NCI-H69 (cell line): ENCODE measurements at regions not wholly inside any gene's neighbourhood (a gene's known extent, or its start where the extent isn't known, plus 50 kb on each side); places are given as distances from the start of the nearest gene placed in this dataset.

Source experiments
- DNase-seq: peaks from one replicate; lab custom pipeline; 2025; lab: John Stamatoyannopoulos, UW

GRCh38 chr10:61188691-61189090 is 244.7 kb upstream of the RHOBTB1 start:
- peak; percentile 61 for DNase-seq

GRCh38 chr10:61188101-61188500 is 244.1 kb upstream of the RHOBTB1 start:
- no peak for DNase-seq

GRCh38 chr10:61187601-61188000 is 243.6 kb upstream of the RHOBTB1 start:
- DNase-seq: peak; percentile 41

- DNase-seq: no peak
These were observed 242.4 kb upstream of the RHOBTB1 start for GRCh38 chr10:61186408-61186807.

GRCh38 chr10:61184429-61184828 is 240.4 kb upstream of the RHOBTB1 start:
- DNase-seq: no peak

- DNase-seq: no peak
These were observed 240.0 kb upstream of the RHOBTB1 start for GRCh38 chr10:61183967-61184366.

GRCh38 chr10:61181832-61182231 is 237.8 kb upstream of the RHOBTB1 start:
- no peak for DNase-seq

DNA sequence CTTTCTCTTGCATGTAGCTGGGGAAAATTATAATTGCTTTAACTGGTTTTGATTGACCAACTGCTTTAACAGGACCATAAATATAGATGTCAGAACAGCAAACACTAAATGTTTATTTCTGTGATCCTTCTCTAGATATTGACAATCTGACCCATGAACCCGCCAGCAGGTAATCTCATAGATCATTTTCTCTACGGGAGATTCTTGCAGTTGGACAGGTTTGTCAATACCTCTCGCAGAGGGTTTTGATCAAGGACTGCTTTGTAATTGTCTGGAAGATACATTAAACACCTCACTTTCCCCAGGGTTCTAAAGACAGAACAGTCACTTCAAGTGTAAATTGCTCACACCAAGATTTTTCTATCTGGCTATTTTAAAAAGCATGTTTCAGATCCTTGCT is 235.8 kb upstream of the RHOBTB1 start:
- peak; percentile 90 for DNase-seq

DNA sequence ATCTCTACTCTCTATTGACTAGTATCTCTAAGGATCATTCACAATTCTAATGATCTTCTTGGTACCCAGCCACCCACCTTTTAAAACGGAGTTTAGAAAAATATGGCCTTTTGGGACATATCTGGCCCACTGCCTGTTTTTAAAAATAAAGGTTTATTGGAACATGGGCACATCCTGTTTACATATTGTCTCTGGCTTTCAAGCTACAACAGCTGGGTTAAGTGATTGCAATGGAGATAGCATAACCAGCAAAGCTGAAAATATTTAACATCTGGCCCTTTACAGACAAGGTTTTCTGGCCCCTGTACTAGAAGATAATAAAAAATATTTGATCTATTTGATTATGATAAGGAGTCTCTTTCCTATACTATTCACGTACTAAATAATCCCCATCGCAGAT is 232.4 kb upstream of the RHOBTB1 start:
- no peak for DNase-seq

DNA sequence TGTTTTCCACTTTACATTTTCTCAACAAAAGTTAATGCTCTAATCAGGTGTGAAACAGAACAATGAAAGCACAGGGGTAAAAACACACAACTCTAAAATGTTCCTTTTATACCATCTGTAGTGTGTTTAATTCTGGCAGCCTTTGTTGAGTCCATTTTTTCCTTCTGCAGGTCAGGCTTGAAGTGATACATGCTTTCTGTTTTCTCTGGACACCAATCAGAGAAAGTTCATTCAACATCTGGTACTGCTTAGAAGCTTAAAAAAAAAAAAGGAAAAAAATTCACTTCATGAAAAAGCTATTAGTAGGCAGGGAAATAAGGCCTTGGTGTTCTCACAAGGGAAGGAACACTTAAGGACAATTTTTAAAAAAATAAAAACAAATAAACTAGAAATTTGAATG is 231.3 kb upstream of the RHOBTB1 start:
- no peak for DNase-seq

GRCh38 chr10:61173450-61173849 is 229.5 kb upstream of the RHOBTB1 start:
- no peak for DNase-seq

GRCh38 chr10:61172182-61172926 is 228.4 kb upstream of the RHOBTB1 start:
- DNase-seq: peak; percentile 75

DNA sequence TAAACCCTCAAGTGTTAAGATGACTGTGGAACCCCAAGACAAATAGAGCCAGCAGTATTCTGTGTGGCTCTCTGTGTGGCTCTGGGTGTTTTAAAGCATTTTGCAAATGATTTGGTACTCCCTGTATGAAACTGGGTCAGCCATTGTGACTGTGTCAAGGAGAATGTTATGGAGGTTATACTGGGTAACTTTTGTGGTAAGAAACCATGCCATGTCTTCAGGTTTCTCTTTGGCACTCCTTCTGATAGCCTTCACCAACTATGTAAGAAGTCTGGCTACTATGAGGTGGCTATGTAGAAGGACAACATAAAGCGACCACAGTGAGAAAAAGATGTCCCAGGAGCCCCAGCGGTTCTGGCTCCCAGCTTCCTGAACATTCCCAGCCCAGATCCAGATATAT is 226.6 kb upstream of the RHOBTB1 start:
- DNase-seq: no peak

DNA sequence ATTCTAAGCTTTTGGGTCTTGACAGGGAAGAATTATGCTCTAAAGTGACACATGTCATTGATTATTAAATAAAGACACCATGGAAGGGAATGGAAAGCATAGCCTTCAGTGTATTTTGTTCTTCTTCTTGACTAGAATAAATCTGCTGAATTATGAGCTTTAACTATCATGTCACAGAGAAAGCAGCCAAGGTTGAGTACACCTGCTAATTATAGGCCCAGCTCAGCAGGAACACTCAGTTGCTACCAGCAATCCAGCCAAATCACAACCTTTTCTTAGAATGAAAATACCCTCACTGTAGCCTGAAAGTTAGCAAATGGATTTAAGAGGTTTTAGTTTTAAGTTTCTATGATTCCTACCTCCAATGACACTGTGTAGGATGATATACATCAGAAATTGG is 225.3 kb upstream of the RHOBTB1 start:
- DNase-seq: peak; percentile 86

DNA sequence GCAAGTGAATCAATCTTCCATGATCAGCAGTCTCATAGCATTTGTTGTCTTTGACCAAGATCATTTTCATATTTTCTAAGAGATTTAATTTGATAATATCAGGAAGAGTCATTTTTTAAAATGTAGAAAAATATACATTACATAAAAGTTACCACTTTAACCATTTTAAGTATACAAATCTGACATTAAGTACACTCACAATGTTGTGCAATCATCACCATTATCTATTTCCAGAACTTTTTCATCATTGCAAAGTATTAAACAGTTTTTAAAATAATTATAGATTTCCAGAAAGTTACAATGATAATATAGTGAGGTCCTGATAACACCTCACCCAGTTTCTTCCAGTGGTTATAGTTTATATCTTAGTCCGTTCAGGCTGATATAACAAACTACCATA is 222.5 kb upstream of the RHOBTB1 start:
- DNase-seq: no peak

DNA sequence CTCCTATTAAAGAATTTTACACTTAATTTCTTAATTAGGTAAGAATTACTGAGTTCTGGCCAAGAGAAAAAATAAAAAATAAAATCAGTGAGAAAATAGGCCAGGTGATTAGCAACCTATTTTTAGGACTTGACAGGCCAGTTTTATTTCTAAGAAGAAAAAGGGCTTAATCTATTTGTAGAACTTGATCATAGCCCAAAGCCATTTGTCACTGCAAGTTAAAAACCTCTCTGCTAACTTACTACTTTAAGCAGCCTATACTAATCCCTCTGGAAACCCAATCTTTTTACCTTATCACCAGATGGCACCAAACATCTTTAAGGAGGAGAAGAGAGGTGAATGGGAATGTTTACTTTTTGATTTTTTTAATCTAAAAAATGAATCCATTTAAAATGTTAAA is 222.1 kb upstream of the RHOBTB1 start:
- DNase-seq: peak; percentile 8

GRCh38 chr10:61164458-61165160 is 220.6 kb upstream of the RHOBTB1 start:
- peak; percentile 75 for DNase-seq

- peak; percentile 18 for DNase-seq
These were observed 219.4 kb upstream of the RHOBTB1 start for GRCh38 chr10:61163403-61163802.

DNA sequence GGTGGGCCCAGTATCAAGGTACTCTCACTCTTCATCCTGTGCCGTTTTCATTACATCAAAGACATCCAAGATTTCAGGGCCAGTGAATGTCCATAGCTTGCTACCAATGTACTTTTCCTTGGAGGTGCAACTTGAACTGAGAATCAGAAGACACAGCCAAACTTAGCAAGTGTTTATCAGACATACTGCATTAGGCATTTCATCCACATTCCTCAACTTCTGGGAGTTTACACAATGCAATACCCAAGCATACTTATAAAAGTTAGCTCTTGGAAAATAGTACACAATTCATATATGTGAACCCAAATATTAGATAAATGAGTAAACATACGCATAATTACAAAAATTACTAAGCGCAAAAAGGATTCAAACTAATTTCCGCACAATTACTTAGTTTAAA is 216.3 kb upstream of the RHOBTB1 start:
- no peak for DNase-seq

DNA sequence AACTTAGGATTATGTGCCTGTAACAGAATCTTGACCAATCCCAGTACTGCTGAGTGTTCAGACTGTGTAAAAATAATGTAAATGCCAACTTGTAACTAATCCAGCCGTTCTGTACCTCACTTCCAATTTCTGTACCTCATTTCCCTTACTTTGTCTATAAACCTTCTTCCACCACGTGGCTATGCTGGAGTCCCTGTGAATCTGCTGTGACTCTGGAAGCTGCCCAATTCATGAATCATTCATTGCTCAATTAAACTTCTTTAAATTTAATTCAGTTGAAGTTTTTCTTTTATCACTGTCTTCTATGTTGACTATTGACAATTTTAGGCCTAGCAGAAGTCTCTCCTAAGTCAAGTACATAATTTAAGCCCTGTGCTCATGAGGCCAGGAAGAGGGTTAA is 215.3 kb upstream of the RHOBTB1 start:
- no peak for DNase-seq

GRCh38 chr10:61157182-61157581 is 213.2 kb upstream of the RHOBTB1 start:
- DNase-seq: no peak

DNA sequence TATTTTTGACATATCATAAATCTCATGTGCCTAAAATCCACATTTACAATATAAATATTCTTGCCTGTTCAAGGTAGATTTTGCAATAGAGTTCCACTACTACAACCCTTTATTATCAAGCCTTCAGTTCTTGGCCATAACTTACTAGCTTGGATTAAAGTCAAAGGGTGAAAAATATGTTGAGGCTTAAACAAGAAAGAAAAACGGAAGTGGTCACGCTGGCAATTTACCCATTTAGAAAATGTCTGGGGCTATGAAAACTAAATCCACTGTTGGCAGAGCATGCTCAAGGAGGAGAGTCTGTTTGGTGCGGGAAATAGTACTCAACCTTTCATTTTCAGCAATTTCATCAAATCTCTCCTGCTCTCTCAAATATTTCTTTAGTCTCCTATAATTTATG is 209.8 kb upstream of the RHOBTB1 start:
- no peak for DNase-seq

- DNase-seq: no peak
These were observed 207.1 kb upstream of the RHOBTB1 start for GRCh38 chr10:61151059-61151458.

DNA sequence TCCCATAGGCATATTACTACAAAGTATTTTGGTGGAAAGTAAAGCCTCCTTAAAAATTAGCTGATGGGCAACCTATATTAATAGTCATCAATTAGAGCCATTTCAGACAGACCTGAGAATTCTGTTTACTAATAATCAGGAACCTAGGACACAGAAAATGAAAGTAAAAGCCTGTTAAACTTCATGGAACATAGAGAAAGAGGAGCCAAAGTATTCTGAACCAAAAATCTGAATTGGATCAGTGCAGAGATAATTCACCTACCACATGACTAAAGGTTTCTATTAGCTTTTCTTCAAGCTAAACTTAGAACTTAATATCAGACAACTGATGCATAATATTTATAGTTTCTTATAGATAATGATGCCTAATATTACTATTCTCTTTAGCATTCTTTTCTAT is 204.5 kb upstream of the RHOBTB1 start:
- DNase-seq: no peak
